SK-N-SH (cell line): ENCODE measurements at regions not wholly inside any gene's neighbourhood (a gene's known extent, or its start where the extent isn't known, plus 50 kb on each side); places are given as distances from the start of the nearest gene placed in this dataset.

ENCODE experiments used
- EP300 ChIP-seq, 2 experiments: IDR thresholded peaks; 2 replicates each; pipeline versions ENCODE4 v1.4.0 to v1.6.1; 2012; ENCODE audit warnings: borderline replicate concordance in 1 of 2, low read depth in 1 of 2, low read length in 1 of 2
- EZH2phosphoT487 ChIP-seq: fragments of 200-600 bp; sonication (generic); IDR thresholded peaks from 2 replicates; pipeline ENCODE4 v1.6.1; 2017; ENCODE audit warnings: low read depth, mixed run types, mild to moderate bottlenecking, antibody characterized with exemption, moderate library complexity, borderline replicate concordance
- IRF3 ChIP-seq: fragments of 150-350 bp; IDR thresholded peaks from 2 replicates; pipeline ENCODE4 v1.6.1; 2016; ENCODE audit warnings: mild to moderate bottlenecking, low read depth, low read length
- JUND ChIP-seq: IDR thresholded peaks from 2 replicates; pipeline ENCODE4 v1.4.0; 2012
- MXI1 ChIP-seq: IDR thresholded peaks from 2 replicates; pipeline ENCODE4 v1.6.1; 2012; ENCODE audit warnings: mild to moderate bottlenecking, low read depth, low read length, improper control_type of control experiment
- POLR2AphosphoS5 ChIP-seq: IDR thresholded peaks from 2 replicates; pipeline ENCODE4 v1.6.1; 2012; ENCODE audit warnings: low read depth, low read length
- RAD21 ChIP-seq: IDR thresholded peaks from 2 replicates; pipeline ENCODE4 v1.6.1; 2012; ENCODE audit warnings: mild to moderate bottlenecking, low read length
- RFX5 ChIP-seq: IDR thresholded peaks from 2 replicates; pipeline ENCODE4 v1.6.1; 2012; ENCODE audit warnings: mild to moderate bottlenecking, improper control_type of control experiment, low read length
- RXRA ChIP-seq: IDR thresholded peaks from 2 replicates; pipeline ENCODE4 v1.4.0; 2012; ENCODE audit warnings: low read depth, mild to moderate bottlenecking, borderline replicate concordance
- SMC3 ChIP-seq: IDR thresholded peaks from 2 replicates; pipeline ENCODE4 v1.6.1; 2012; ENCODE audit warnings: low read depth, low read length, improper control_type of control experiment
- TAF1 ChIP-seq: IDR thresholded peaks from 2 replicates; pipeline ENCODE4 v1.6.1; 2012; ENCODE audit warnings: low read depth, mild to moderate bottlenecking, low read length, moderate library complexity, borderline replicate concordance
- USF2 ChIP-seq: fragments of 150-350 bp; IDR thresholded peaks from 2 replicates; pipeline ENCODE4 v1.6.1; 2017; ENCODE audit warnings: antibody characterized with exemption, low read length, low read depth, borderline replicate concordance
- YY1 ChIP-seq: IDR thresholded peaks from 2 replicates; pipeline ENCODE4 v1.4.0; 2012; ENCODE audit warnings: low read depth, mild to moderate bottlenecking
- TF ChIP-seq, protein P1 (sequence below): fragments of 200-600 bp; sonication (generic); IDR thresholded peaks from 2 replicates; pipeline ENCODE4 v1.6.1; 2017; ENCODE audit warnings: antibody characterized with exemption, mild to moderate bottlenecking, moderate library complexity

DNA sequence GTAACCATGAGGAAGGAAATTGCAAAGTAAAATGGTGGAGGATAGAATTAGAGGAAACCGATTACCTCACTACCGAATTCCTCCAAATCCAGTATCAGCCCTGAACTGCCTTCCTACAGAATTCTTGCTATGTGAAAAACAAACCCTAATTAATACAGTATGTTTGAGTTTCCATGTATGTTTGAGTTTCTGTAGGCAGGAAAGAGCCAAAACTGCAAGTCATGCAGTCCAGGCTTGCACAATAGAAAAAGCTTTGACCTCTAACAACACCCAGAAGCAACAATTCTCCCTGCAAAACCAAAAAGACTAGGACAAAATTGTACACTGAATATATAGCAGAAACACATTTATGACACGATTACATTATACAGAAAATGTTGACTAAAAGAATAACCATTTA, 614.8 kb downstream of the DIPK2A start:
- TF ChIP-seq, protein P1, sequence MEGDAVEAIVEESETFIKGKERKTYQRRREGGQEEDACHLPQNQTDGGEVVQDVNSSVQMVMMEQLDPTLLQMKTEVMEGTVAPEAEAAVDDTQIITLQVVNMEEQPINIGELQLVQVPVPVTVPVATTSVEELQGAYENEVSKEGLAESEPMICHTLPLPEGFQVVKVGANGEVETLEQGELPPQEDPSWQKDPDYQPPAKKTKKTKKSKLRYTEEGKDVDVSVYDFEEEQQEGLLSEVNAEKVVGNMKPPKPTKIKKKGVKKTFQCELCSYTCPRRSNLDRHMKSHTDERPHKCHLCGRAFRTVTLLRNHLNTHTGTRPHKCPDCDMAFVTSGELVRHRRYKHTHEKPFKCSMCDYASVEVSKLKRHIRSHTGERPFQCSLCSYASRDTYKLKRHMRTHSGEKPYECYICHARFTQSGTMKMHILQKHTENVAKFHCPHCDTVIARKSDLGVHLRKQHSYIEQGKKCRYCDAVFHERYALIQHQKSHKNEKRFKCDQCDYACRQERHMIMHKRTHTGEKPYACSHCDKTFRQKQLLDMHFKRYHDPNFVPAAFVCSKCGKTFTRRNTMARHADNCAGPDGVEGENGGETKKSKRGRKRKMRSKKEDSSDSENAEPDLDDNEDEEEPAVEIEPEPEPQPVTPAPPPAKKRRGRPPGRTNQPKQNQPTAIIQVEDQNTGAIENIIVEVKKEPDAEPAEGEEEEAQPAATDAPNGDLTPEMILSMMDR: no peak
- TF ChIP-seq POLR2AphosphoS5 (no peak), EP300 (IDR thresholded peaks at IDR 0.05; ENCODE audit: borderline replicate concordance in 1 of 2, low read depth in 1 of 2, low read length in 1 of 2) (no peak), RAD21 (no peak), SMC3 (no peak), EZH2phosphoT487 (no peak), USF2 (no peak), IRF3 (no peak), JUND (no peak), TAF1 (no peak), RXRA (no peak), MXI1 (no peak), RFX5 (no peak), YY1 (no peak)
